Choroid plexus epithelial cell (primary cell): ENCODE measurements at regions not wholly inside any gene's neighbourhood (a gene's known extent, or its start where the extent isn't known, plus 50 kb on each side); places are given as distances from the start of the nearest gene placed in this dataset.

ENCODE experiments used
- DNase-seq: peaks from one replicate; pipeline ENCODE4 v3.0.0-alpha.2; 2010; ENCODE audit warnings: low read depth
- H3K4me3 ChIP-seq: 2 replicates; pipeline ENCODE4 v1.5.1; 2011; ENCODE audit warnings: low read depth, mild to moderate bottlenecking, control low read depth, low read length, moderate library complexity
- CTCF ChIP-seq: conservative IDR thresholded peaks from 2 replicates; pipeline ENCODE4 v1.5.1; 2011; ENCODE audit warnings: low read depth, mild to moderate bottlenecking, control low read depth, inconsistent platforms, low read length, moderate library complexity

GRCh38 chr3:44012160-44012899, 229.4 kb upstream of the TOPAZ1 start:
- no peak for TF ChIP-seq CTCF
- H3K4me3 ChIP-seq: no peak overlapping the region
- DNase-seq: no peak

- TF ChIP-seq CTCF: no peak
- H3K4me3 ChIP-seq: no peak overlapping the region
- no peak for DNase-seq
Observed at GRCh38 chr3:44013967-44014366, 227.7 kb upstream of the TOPAZ1 start.

- H3K4me3 ChIP-seq: no peak overlapping the region
- no peak for DNase-seq
- no peak for TF ChIP-seq CTCF
Observed at GRCh38 chr3:44015170-44015569, 226.5 kb upstream of the TOPAZ1 start.

- no peak for DNase-seq
- no peak for TF ChIP-seq CTCF
- H3K4me3 ChIP-seq: no peak overlapping the region
Observed at GRCh38 chr3:44016818-44017217, 224.9 kb upstream of the TOPAZ1 start.

- TF ChIP-seq CTCF: no peak
- no peak overlapping the region for H3K4me3 ChIP-seq
- DNase-seq: no peak
Observed at GRCh38 chr3:44018926-44019325, 222.8 kb upstream of the TOPAZ1 start.

- no peak for DNase-seq
- no peak overlapping the region for H3K4me3 ChIP-seq
Observed at GRCh38 chr3:44019736-44020135, 221.9 kb upstream of the TOPAZ1 start.

More at GRCh38 chr3:44019736-44020135, 221.9 kb upstream of the TOPAZ1 start:
- no peak for TF ChIP-seq CTCF
